Mesothelial cell of epicardium (in vitro differentiated cells): ENCODE measurements at regions not wholly inside any gene's neighbourhood (a gene's known extent, or its start where the extent isn't known, plus 50 kb on each side); places are given as distances from the start of the nearest gene placed in this dataset.

Source experiments
- DNase-seq, 2 experiments: peaks; one replicate each; pipeline ENCODE4 v3.0.0; 2021; ENCODE audit warnings: low spot score in 2 of 2; ENCODE audit not compliant: unreplicated experiment in 2 of 2
- H3K27ac Mint-ChIP-seq: 2 replicates; pipeline ENCODE4 v1.8.0; 2021; ENCODE audit warnings: mixed read lengths
- H3K27me3 Mint-ChIP-seq: 2 replicates; pipeline ENCODE4 v1.8.0; 2021; ENCODE audit warnings: low read depth, mixed read lengths
- H3K36me3 Mint-ChIP-seq: 2 replicates; pipeline ENCODE4 v1.8.0; 2021; ENCODE audit warnings: mixed read lengths
- H3K4me1 Mint-ChIP-seq: 2 replicates; pipeline ENCODE4 v1.8.0; 2021; ENCODE audit warnings: mixed read lengths
- H3K4me3 Mint-ChIP-seq: 2 replicates; pipeline ENCODE4 v1.8.0; 2021; ENCODE audit warnings: mild to moderate bottlenecking, moderate library complexity, mixed read lengths
- H3K9me3 Mint-ChIP-seq: 2 replicates; pipeline ENCODE4 v1.8.0; 2021; ENCODE audit warnings: mixed read lengths
- CTCF ChIP-seq: fragments of 200-600 bp; sonication (generic); IDR thresholded peaks from one replicate; pipeline ENCODE4 v1.5.0; 2021; ENCODE audit warnings: antibody characterized with exemption; ENCODE audit not compliant: unreplicated experiment

- peaks cover 2% of the 10 kb centered on the region for H3K4me1 Mint-ChIP-seq
- H3K9me3 Mint-ChIP-seq = peaks cover 4% of the 10 kb centered on the region
- no peaks in the 10 kb centered on the region for H3K36me3 Mint-ChIP-seq
- no peak overlapping the region for H3K27ac Mint-ChIP-seq
- TF ChIP-seq CTCF = no peak
- H3K27me3 Mint-ChIP-seq = peaks cover 29% of the 10 kb centered on the region
- no peak for DNase-seq
- H3K4me3 Mint-ChIP-seq = no peak overlapping the region
These were observed 118.0 kb downstream of the TPRA1 start for GRCh38 chr3:127472506-127472905.

- H3K4me1 Mint-ChIP-seq = peaks cover 2% of the 10 kb centered on the region
- H3K9me3 Mint-ChIP-seq = peaks cover 4% of the 10 kb centered on the region
- no peak overlapping the region for H3K4me3 Mint-ChIP-seq
- H3K27me3 Mint-ChIP-seq = peaks cover 24% of the 10 kb centered on the region
- no peak for DNase-seq
- H3K27ac Mint-ChIP-seq = no peak overlapping the region
- no peaks in the 10 kb centered on the region for H3K36me3 Mint-ChIP-seq
- no peak for TF ChIP-seq CTCF
These were observed 119.4 kb downstream of the TPRA1 start for GRCh38 chr3:127471142-127471541.

- Mint-ChIP-seq H3K9me3 (peaks cover 4% of the 10 kb centered on the region), H3K27ac (no peak overlapping the region), H3K4me3 (no peak overlapping the region), H3K36me3 (no peaks in the 10 kb centered on the region), H3K27me3 (peaks cover 29% of the 10 kb centered on the region), H3K4me1 (peaks cover 2% of the 10 kb centered on the region)
- TF ChIP-seq CTCF = no peak
- no peak for DNase-seq
These were observed 120.8 kb downstream of the TPRA1 start for GRCh38 chr3:127469760-127470159.

- Mint-ChIP-seq H3K4me3 (no peak overlapping the region), H3K9me3 (peaks cover 4% of the 10 kb centered on the region), H3K4me1 (no peaks in the 10 kb centered on the region), H3K36me3 (no peaks in the 10 kb centered on the region), H3K27me3 (peaks cover 46% of the 10 kb centered on the region), H3K27ac (no peak overlapping the region)
- DNase-seq = no peak
- no peak for TF ChIP-seq CTCF
These were observed 123.1 kb downstream of the TPRA1 start for GRCh38 chr3:127467391-127467790.

- Mint-ChIP-seq H3K4me3 (no peak overlapping the region), H3K36me3 (no peaks in the 10 kb centered on the region), H3K27ac (no peak overlapping the region)
These were observed 125.9 kb downstream of the TPRA1 start for GRCh38 chr3:127464642-127465041.

More at GRCh38 chr3:127464642-127465041, 125.9 kb downstream of the TPRA1 start:
- no peak for TF ChIP-seq CTCF
- Mint-ChIP-seq H3K9me3 (peaks cover 4% of the 10 kb centered on the region), H3K4me1 (no peaks in the 10 kb centered on the region), H3K27me3 (peaks cover 69% of the 10 kb centered on the region)
- DNase-seq = no peak
